ENCODE measurements at regions not wholly inside any gene's neighbourhood (a gene's known extent, or its start where the extent isn't known, plus 50 kb on each side); places are given as distances from the start of the nearest gene placed in this dataset.
"Not testable (repeated sequence)": the region's sequence is repeated elsewhere in the genome, so short reads cannot be mapped to it uniquely, and the experiment has no call there.

DNA sequence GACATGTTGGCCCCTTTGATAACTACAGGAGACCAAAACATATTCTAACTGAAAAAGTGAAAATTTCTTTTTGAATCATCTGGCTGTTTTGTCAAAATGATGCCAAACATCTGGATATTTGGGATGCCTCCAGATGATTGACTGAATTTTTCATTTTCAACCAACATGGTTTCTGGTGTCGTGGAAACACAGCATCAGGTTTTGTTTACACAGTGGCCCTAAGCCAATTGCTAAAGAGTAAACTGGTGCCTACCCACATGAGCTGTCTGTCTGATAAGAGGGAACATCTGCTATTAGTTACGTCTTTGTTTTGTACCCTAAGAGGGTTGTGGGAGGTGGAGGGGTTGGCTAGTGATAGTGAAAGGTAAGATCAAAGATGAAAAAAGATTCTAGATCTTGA, 204.8 kb downstream of the KCNK2 start:
- Histone ChIP-seq H3K27ac (no peak overlapping the region), H3K27me3 (no peaks in the 10 kb centered on the region), H3K4me1 (no peaks in the 10 kb centered on the region), H3K4me3 (no peak overlapping the region), H3K9me3 (no peaks in the 10 kb centered on the region), H3K36me3 (no peaks in the 10 kb centered on the region)
- WGBS, 2 donors = 19 to 24% methylated on average over 2 of the region's 2 CpGs
- no peak for FAIRE-seq
- intact Hi-C loops (cut with DNase I) = no loop called here
- no peak for ATAC-seq
- TF ChIP-seq CTCF (IDR thresholded peaks at IDR 0.05) = no peak
- DNase-seq = no peak

- H3K9me3 ChIP-seq = no peaks in the 10 kb centered on the region
- ATAC-seq (no peak), DNase-seq (no peak), FAIRE-seq (no peak)
- no peaks in the 10 kb centered on the region for H3K36me3 ChIP-seq
- H3K4me3 ChIP-seq = no peak overlapping the region
- TF ChIP-seq CTCF (IDR thresholded peaks at IDR 0.05) = no peak
- H3K27me3 ChIP-seq = no peaks in the 10 kb centered on the region
- intact Hi-C loops (cut with DNase I) = no loop called here
- H3K4me1 ChIP-seq = no peaks in the 10 kb centered on the region
- H3K27ac ChIP-seq = no peak overlapping the region
These were observed 207.5 kb downstream of the KCNK2 start for GRCh38 chr1:215290018-215290417.

DNA sequence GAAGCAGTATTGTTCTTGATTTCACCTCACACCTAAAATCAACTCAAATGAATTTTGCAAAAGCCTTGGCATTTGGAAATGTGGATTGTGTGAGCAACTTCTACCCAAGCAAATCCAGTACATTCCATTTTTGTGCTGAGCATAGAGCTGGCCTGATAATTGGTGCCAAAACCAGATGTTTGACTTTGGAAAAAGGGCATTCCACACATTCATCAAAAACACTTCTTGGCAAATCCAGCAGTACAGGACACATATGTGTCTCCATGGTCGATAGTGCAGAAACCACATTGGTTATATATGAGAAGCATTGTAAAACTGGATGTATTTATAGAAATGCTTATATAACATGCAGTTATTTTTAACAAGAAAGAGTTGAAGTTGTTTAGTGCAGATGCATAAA, 210.4 kb downstream of the KCNK2 start:
- DNase-seq = no peak
- 39 to 62% methylated on average over 1 of the region's 1 CpG for WGBS, 2 donors

DNA sequence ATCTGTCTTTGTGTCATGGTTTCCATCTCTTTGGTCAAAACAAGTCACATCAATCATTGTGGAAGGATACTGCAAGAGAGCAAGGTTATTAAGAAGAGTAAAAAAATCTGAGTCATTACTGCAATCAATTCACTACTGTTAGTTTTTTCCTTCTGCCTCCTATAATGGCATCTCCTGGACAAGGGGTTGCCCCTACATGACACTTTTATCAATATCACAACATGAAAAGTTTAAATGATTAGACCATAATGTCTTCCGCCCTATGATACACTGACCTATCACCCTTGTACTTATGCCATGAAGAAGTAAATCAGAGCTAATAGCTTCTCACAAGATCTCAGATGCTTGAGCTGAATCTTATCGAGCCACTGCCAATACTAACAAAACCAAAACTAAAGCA, 223.9 kb downstream of the KCNK2 start:
- no peak overlapping the region for H3K4me3 ChIP-seq
- intact Hi-C loops (cut with DNase I) = no loop called here
- no peaks in the 10 kb centered on the region for H3K4me1 ChIP-seq
- no peak for TF ChIP-seq CTCF (IDR thresholded peaks at IDR 0.05)
- no peak for DNase-seq
- no peak for ATAC-seq
- H3K27me3 ChIP-seq = no peaks in the 10 kb centered on the region
- H3K9me3 ChIP-seq = no peaks in the 10 kb centered on the region
- H3K27ac ChIP-seq = no peak overlapping the region
- 51 to 71% methylated on average over 2 of the region's 2 CpGs for WGBS, 2 donors
- FAIRE-seq = no peak
- H3K36me3 ChIP-seq = no peaks in the 10 kb centered on the region

More for the DNA sequence above, 210.4 kb downstream of the KCNK2 start:
- intact Hi-C loops (cut with DNase I) = no loop called here
- no peaks in the 10 kb centered on the region for H3K4me1 ChIP-seq
- ATAC-seq = no peak
- no peak for FAIRE-seq
- H3K27me3 ChIP-seq = no peaks in the 10 kb centered on the region
- H3K9me3 ChIP-seq = no peaks in the 10 kb centered on the region
- H3K4me3 ChIP-seq = no peak overlapping the region
- H3K27ac ChIP-seq = no peak overlapping the region
- no peaks in the 10 kb centered on the region for H3K36me3 ChIP-seq
- TF ChIP-seq CTCF (IDR thresholded peaks at IDR 0.05) = no peak

GRCh38 chr1:215321802-215322201, 239.3 kb downstream of the KCNK2 start:
- Histone ChIP-seq H3K4me3 (no peak overlapping the region), H3K9me3 (no peaks in the 10 kb centered on the region), H3K27me3 (no peaks in the 10 kb centered on the region), H3K4me1 (no peaks in the 10 kb centered on the region), H3K27ac (no peak overlapping the region), H3K36me3 (no peaks in the 10 kb centered on the region)
- DNase-seq = no peak
- no peak for TF ChIP-seq CTCF (IDR thresholded peaks at IDR 0.05)
- intact Hi-C loops (cut with DNase I) = no loop called here
- 22 to 31% methylated on average over 1 of the region's 1 CpG for WGBS, 2 donors
- FAIRE-seq = no peak
- ATAC-seq = no peak

- H3K4me3 ChIP-seq; FAIRE-seq; H3K36me3 ChIP-seq; ATAC-seq; H3K9me3 ChIP-seq; intact Hi-C loops (cut with DNase I); H3K27me3 ChIP-seq; H3K4me1 ChIP-seq; H3K27ac ChIP-seq: not testable (repeated sequence)
- DNase-seq = peak in 1 of 6 donors; percentile 20
- WGBS, 2 donors = 48 to 95% methylated on average over 3 of the region's 3 CpGs
These were observed 241.5 kb downstream of the KCNK2 start for GRCh38 chr1:215323992-215324391.

Data from pancreas (tissue), 10 donors.